HG03108 (cell line): ENCODE measurements at regions not wholly inside any gene's neighbourhood (a gene's known extent, or its start where the extent isn't known, plus 50 kb on each side); places are given as distances from the start of the nearest gene placed in this dataset.

Experiments
- ATAC-seq: cut with Tn5 transposase; IDR thresholded peaks from one replicate; pipeline ENCODE4 v1.9.1; 2021; ENCODE audit warnings: moderate library complexity; ENCODE audit not compliant: unreplicated experiment

GRCh38 chr1:55334797-55335196 is 119.6 kb upstream of the USP24 start:
- ATAC-seq: no peak

GRCh38 chr1:55334160-55334559 is 119.0 kb upstream of the USP24 start:
- ATAC-seq: no peak

DNA sequence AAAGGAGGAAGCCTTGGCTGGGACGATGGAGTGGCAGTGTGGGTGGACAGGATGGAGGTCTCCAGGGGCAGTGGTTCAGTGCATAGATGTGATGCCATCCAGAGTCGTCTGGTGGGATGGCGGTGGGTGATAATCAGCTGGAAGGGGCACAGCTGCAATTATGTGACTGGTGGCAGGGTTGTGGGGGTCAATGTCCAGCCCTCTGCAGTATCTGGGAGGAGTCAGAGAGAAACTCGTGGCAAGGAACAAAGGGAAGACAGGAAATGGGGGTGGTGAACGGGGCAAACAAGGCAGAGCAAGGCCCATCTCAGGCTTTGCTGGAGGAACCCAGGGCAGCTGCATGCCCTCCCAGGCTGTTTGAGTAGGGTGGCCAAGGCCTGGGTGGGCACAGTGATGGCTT is 118.3 kb upstream of the USP24 start:
- ATAC-seq: no peak

DNA sequence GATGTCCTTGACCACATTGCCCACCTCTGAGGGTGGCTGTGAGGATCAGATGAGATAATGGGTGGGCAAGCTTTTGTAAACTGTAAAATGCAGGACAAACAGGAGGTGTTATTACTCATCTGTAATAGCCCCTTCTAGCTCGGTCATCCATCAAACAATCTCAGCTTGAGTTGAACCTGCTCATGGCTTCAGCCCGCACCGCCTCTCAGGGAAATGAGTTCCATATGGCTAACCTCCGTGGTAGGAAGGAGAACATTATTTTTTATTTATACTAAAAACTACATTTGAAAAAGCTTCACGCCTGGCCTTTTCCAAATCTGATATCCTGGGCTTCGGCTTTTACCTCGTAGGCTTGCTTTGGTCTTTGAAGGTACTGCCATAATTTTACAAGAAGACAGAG is 116.2 kb upstream of the USP24 start:
- no peak for ATAC-seq

DNA sequence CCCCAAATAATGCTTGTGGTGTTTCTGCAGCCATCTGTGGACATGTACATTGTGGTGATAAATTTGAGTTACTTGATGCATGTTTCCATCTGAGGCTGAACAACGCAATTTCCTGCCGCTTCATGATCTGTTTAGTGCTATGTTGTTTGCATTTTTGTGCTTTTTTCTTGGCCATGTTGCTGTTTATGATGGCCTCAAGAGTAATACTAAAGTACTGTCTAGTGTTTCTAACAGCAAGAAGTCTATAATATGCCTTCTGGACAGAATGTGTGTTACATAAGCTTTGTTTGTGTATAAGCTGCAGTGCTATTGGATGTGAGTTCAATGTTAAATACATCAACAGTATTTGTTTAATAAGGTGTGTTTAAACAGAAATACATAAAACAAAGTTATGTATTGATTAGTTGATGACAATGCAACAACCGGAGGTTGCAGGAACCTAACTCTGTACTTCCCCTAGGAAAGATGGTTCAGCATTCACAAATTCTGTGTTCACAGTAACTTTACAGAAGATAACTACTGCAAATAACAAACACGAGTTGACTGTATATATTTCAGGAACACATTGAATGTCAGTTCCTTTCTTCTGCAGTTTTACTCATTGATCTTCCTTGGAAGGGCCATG is 114.8 kb upstream of the USP24 start:
- ATAC-seq: no peak

DNA sequence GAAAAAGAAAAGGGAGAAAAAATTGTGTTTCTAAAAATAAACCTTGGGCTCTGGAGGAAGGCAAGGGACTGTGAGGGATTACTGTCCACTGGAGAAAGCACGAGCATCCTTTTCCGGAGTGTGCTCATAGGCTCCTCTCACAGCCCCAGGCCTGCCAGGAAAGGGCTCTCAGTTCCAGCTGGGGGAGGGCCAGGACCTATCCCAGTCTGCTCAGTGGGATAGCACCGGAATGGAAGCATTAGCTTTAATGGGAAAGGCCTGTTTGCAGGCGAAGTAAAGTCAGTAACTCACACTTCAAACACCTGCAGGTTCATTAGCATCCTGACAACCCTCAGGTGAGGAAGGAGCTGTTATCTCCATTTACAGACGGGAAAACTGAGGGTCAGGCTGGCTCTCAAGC is 113.9 kb upstream of the USP24 start:
- no peak for ATAC-seq

DNA sequence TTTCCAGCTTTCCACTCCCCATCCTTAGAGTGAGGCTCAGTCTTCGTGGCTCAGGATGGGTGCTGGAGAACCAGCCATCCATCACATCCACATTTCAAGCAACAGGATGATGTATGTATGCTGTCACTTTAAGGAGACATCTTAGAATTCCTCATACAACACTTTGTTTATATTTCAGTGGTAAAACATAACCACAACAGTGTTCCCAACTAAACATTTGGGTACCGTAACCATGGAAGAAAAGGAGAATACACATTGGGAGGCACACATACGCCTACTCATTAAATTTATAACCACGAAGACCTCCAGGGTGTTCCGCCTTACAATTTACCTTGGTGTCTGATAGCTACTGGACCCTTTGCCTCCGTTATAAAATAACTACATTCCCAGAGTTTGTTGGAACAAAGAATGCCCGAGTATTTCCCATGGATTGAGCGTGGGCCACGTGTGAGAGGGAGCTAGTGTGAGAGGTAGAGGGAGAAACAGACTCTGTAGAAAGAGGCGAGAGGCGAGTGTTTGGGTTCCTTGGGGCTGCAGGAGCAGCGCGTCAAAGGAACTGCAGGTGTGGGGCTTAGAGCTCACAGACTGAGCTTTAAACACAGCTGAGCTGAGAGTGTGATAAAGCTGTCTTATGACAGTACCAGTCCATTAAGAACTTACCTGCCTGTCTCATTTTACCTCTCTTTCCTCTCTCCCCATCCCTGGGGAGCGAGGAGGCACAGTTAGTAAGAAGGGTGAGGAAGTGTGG is 111.5 kb upstream of the USP24 start:
- ATAC-seq: no peak

- ATAC-seq: no peak
Measured at GRCh38 chr1:55323760-55324159, 108.6 kb upstream of the USP24 start.

DNA sequence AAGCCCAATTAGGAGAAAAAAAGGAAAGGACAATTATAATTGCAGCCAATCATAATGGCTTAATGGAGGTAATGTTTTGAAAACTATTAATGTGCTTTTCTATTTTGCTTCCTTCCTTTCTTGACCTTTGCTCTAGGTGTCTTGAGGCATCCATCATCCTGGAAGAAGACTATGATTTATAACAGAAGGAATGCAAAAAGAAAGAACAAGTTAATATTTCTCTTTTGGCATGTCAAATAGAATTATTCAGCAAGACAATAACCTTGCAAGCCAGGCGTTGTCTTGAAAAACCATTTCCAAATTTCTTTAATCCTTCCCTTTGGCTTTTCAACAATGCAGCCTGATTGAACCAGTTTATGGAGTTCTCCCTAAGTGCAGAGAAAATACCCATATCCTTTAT is 107.7 kb upstream of the USP24 start:
- ATAC-seq: no peak

DNA sequence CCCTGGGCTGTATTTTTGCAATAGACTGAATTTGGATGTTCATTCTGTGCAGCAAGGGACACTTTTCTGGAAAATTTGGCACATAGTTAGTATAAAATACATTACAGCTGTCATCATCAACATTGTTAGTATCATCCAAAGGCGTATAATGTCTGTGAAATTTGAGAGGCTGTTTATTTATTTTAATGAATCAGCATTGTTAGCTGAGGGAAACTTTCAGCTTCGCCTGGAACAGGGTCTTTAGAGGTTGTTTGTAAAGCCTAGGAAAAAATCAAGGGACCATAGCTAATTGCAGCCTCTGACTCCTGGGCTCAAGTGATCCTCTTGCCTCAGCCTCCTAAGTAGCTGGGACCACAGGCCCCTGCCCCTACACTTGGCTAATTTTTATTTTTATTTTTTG is 106.8 kb upstream of the USP24 start:
- no peak for ATAC-seq

- no peak for ATAC-seq
Measured at GRCh38 chr1:55320891-55321290, 105.7 kb upstream of the USP24 start.

GRCh38 chr1:55318116-55318817 is 103.1 kb upstream of the USP24 start:
- ATAC-seq: no peak

DNA sequence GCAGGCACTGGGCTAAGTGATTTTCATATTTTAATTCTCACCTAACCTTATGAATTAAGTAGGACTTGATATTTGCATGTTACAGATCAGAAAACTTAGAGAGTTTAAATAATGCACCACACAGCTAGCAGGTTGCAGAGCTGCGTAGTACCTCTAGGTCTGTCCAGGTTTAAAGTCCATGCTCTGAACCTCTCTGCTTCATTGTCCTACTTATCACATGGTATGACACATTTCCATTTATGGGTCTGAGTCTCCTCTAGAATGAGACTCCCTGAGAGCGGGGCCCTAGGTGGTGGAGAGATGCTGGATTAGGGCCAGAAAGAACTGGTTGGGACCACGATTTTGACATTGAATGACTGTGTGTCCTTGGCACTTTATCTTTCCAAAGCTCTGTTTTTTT is 102.5 kb upstream of the USP24 start:
- no peak for ATAC-seq

DNA sequence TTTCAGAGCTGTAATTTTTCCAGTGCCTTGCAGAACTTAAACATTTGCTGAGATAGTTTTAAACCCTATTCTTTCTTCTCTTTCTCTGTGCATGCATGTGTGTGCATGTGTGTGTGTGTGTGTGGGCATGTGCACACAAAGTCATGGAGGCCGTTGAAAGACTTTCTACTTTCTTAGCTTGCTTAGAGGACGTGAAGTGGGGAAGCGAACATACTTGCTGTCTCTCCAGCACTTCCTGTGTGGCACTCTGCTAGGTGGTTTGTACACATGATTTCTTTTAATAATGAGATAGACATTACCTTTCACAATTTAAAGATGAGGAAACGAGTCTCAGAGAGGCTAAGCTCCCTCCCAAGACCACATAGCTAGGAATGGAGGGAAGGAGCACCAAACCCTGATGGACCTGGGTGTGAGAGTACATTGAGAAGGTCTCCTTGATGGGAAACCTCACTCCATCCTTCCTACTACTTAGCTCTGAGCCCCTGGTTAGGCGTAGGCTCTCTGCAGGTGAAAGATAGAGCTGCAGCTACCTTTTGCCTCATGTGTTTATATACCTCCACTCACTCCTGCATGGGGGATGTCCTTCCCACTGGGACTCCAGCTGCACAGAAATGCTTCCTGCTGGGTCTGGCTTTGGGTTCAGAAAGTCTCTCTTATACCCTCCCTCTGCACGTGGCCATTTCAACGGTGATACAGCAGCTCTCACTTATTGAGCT is 101.9 kb upstream of the USP24 start:
- no peak for ATAC-seq

DNA sequence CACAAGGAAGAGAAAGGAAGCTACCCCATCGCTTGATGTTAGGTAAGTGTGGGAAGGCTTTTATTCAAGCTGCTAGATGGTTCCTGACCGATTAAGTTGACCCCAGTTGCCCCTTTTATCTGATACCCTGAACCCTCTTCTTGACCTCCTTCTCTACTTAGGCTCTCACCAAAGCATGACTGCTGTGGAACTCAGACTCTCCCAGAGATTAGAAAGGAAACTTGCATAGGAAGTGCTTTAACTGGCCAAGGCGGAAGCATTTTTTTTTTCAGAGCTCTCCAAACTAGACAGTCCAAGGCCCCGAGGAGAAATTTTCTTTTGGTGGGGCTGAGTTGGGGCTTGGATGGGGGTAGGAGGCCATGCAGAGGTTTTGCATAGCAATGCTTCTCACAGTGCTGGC is 101.3 kb upstream of the USP24 start:
- ATAC-seq: no peak

- no peak for ATAC-seq
Measured at GRCh38 chr1:55315552-55315951, 100.4 kb upstream of the USP24 start.

- no peak for ATAC-seq
Measured at GRCh38 chr1:55314740-55315139, 99.6 kb upstream of the USP24 start.

DNA sequence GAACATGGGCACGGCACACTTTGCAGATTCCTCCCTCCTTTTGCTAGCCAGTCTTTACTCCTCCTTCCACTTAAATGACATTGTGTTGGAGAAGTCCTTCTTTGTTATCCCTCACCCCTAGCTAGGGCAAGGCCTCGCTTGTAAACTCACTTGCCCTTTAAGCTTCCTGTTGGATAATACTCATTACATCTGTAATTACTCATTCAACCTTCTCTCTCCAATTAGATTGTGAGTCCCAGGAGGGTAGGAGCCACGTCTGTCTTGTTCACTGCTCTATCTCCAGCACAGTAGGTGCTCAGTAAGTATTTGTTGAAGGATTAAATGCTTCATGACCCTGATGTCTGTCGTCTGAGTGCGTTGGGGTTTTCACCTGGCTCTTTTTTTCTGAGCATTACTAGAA is 98.7 kb upstream of the USP24 start:
- ATAC-seq: no peak

DNA sequence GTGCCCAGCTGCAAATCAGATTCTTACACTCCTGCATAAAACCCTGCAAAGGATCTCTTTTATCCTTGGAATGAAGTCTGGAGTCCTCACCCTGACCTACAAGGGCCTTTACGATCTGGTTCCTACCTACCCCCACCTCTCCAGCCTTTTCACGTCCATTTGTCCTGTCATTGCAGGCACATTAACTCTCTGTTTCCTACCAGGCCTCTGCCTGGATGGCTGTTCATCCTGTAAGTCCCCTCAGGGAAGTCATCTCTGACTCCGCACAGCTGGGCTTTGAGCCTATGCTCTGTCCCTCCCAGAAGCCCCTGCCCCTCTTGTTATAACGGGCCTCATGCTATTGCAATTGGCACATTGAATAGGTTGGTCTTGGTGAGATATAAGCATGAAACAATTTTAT is 96.8 kb upstream of the USP24 start:
- no peak for ATAC-seq

- no peak for ATAC-seq
Measured at GRCh38 chr1:55311057-55311641, 96.0 kb upstream of the USP24 start.

DNA sequence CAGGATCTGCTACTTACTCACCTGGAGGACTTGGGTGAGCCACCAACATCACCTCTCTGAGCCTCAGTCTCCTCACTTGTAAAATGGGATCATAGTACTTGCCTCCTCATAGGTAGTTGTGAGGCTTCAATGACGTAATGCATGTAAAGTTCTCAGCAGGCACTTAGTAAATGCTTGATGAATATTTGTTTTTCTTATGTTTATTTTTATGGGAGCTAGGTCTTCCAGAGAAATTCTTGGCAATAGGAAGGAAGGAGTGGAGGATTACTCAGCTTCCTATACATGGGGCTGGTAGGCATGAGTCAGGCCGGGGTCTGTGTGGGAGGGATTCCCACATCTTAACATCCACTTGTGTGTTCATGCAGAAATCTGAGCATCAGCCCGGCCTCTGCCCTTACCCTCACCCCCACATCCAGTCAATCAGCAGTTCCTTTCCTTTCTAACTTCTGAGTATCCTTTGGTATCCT is 95.4 kb upstream of the USP24 start:
- no peak for ATAC-seq
